ENCODE measurements at regions not wholly inside any gene's neighbourhood (a gene's known extent, or its start where the extent isn't known, plus 50 kb on each side); places are given as distances from the start of the nearest gene placed in this dataset.

- no peak overlapping the region for H3K4ac ChIP-seq (ENCODE audit: low read length)
- H2AK5ac ChIP-seq (ENCODE audit: low read depth, low read length), result no peak overlapping the region
- peaks cover 0 to 2% (median 0%) of the 10 kb centered on the region in 3 experiments for H3K27me3 ChIP-seq (ENCODE audit: control insufficient read depth in 3 of 3, insufficient read depth in 3 of 3, low read depth in 1 of 3, low read length in 3 of 3)
- no peaks in the 10 kb centered on the region for H3K79me1 ChIP-seq (ENCODE audit: low read depth, low read length)
- no peak overlapping the region for H3K4me3 ChIP-seq (ENCODE audit: low read length in 2 of 2)
- no peak overlapping the region for H3K4me2 ChIP-seq (ENCODE audit: insufficient read depth, low read length, poor library complexity, severe bottlenecking)
- no peak overlapping the region for H2BK120ac ChIP-seq (ENCODE audit: low read depth, low read length)
- no peaks in the 10 kb centered on the region for H3K9me3 ChIP-seq (replicated peaks in 1 of 2; ENCODE audit: control insufficient read depth in 2 of 2, insufficient read depth in 1 of 2, low read depth in 1 of 2, low read length in 2 of 2)
- H2BK15ac ChIP-seq (ENCODE audit: low read length), result no peak overlapping the region
- H3K23ac ChIP-seq (ENCODE audit: low read depth, low read length, poor library complexity), result no peak overlapping the region
- H2BK12ac ChIP-seq (ENCODE audit: low read length), result no peak overlapping the region
- no peaks in the 10 kb centered on the region for H3K36me3 ChIP-seq (replicated peaks in 1 of 2; ENCODE audit: control insufficient read depth in 2 of 2, insufficient read depth in 2 of 2, low read length in 2 of 2)
- no peak overlapping the region for H4K8ac ChIP-seq (ENCODE audit: low read depth, low read length)
- no peak for DNase-seq (ENCODE audit: low spot score)
- no peak overlapping the region for H3K9ac ChIP-seq (ENCODE audit: low read depth, low read length, poor library complexity)
- H2BK5ac ChIP-seq (ENCODE audit: low read length), result no peak overlapping the region
- H4K91ac ChIP-seq (ENCODE audit: low read depth, low read length, poor library complexity), result no peak overlapping the region
- H3K27ac ChIP-seq (replicated peaks; ENCODE audit: low read length), result no peak overlapping the region
- H3K4me1 ChIP-seq (ENCODE audit: control insufficient read depth in 2 of 2, insufficient read depth in 1 of 2, low read depth in 1 of 2, low read length in 2 of 2), result peaks cover 0 to 1% of the 10 kb centered on the region in 2 donors
- no peak overlapping the region for H3K14ac ChIP-seq (ENCODE audit: low read length)
- H2AFZ ChIP-seq (ENCODE audit: low read length), result no peak overlapping the region
- H3K18ac ChIP-seq (ENCODE audit: low read length), result no peak overlapping the region
Observed at GRCh38 chr3:159532577-159532976, 456.1 kb upstream of the IL12A start.

- no CpG with 5 or more reads among the region's 3 CpGs for WGBS, 2 donors (ENCODE audit: extremely low coverage in 2 of 2, insufficient read length in 2 of 2, insufficient replicate concordance in 1 of 2)
Observed at GRCh38 chr3:159534496-159534895, 454.1 kb upstream of the IL12A start.

GRCh38 chr3:159536876-159537275 is 451.8 kb upstream of the IL12A start:
- Histone ChIP-seq H2BK120ac (ENCODE audit: low read depth, low read length) (no peak overlapping the region), H2BK15ac (ENCODE audit: low read length) (no peak overlapping the region), H4K91ac (ENCODE audit: low read depth, low read length, poor library complexity) (no peak overlapping the region), H3K4me3 (ENCODE audit: low read length in 2 of 2) (no peak overlapping the region), H3K9me3 (replicated peaks in 1 of 2; ENCODE audit: control insufficient read depth in 2 of 2, insufficient read depth in 1 of 2, low read depth in 1 of 2, low read length in 2 of 2) (no peaks in the 10 kb centered on the region), H3K9ac (ENCODE audit: low read depth, low read length, poor library complexity) (no peak overlapping the region), H3K36me3 (replicated peaks in 1 of 2; ENCODE audit: control insufficient read depth in 2 of 2, insufficient read depth in 2 of 2, low read length in 2 of 2) (no peaks in the 10 kb centered on the region), H2AK5ac (ENCODE audit: low read depth, low read length) (no peak overlapping the region), H3K18ac (ENCODE audit: low read length) (no peak overlapping the region), H3K27ac (replicated peaks; ENCODE audit: low read length) (no peak overlapping the region), H3K14ac (ENCODE audit: low read length) (no peak overlapping the region), H3K4ac (ENCODE audit: low read length) (no peak overlapping the region), H2AFZ (ENCODE audit: low read length) (no peak overlapping the region), H3K79me1 (ENCODE audit: low read depth, low read length) (no peaks in the 10 kb centered on the region), H3K4me1 (ENCODE audit: control insufficient read depth in 2 of 2, insufficient read depth in 1 of 2, low read depth in 1 of 2, low read length in 2 of 2) (no peaks in the 10 kb centered on the region), H3K4me2 (ENCODE audit: insufficient read depth, low read length, poor library complexity, severe bottlenecking) (no peak overlapping the region), H2BK5ac (ENCODE audit: low read length) (no peak overlapping the region), H4K8ac (ENCODE audit: low read depth, low read length) (no peak overlapping the region), H3K27me3 (ENCODE audit: control insufficient read depth in 3 of 3, insufficient read depth in 3 of 3, low read depth in 1 of 3, low read length in 3 of 3) (peaks cover 0 to 3% (median 0%) of the 10 kb centered on the region in 3 experiments), H3K23ac (ENCODE audit: low read depth, low read length, poor library complexity) (no peak overlapping the region), H2BK12ac (ENCODE audit: low read length) (no peak overlapping the region)
- DNase-seq (ENCODE audit: low spot score), result no peak
- WGBS, 2 donors (ENCODE audit: extremely low coverage in 2 of 2, insufficient read length in 2 of 2, insufficient replicate concordance in 1 of 2), result no CpG with 5 or more reads among the region's 1 CpG

More at GRCh38 chr3:159534496-159534895, 454.1 kb upstream of the IL12A start:
- H3K27me3 ChIP-seq (ENCODE audit: control insufficient read depth in 3 of 3, insufficient read depth in 3 of 3, low read depth in 1 of 3, low read length in 3 of 3), result no peaks in the 10 kb centered on the region
- no peak overlapping the region for H3K14ac ChIP-seq (ENCODE audit: low read length)
- H2BK5ac ChIP-seq (ENCODE audit: low read length), result no peak overlapping the region
- no peaks in the 10 kb centered on the region for H3K36me3 ChIP-seq (replicated peaks in 1 of 2; ENCODE audit: control insufficient read depth in 2 of 2, insufficient read depth in 2 of 2, low read length in 2 of 2)
- H3K23ac ChIP-seq (ENCODE audit: low read depth, low read length, poor library complexity), result no peak overlapping the region
- no peak overlapping the region for H4K8ac ChIP-seq (ENCODE audit: low read depth, low read length)
- no peak overlapping the region for H2AK5ac ChIP-seq (ENCODE audit: low read depth, low read length)
- H3K9me3 ChIP-seq (replicated peaks in 1 of 2; ENCODE audit: control insufficient read depth in 2 of 2, insufficient read depth in 1 of 2, low read depth in 1 of 2, low read length in 2 of 2), result no peaks in the 10 kb centered on the region
- H3K27ac ChIP-seq (replicated peaks; ENCODE audit: low read length), result no peak overlapping the region
- no peak overlapping the region for H2AFZ ChIP-seq (ENCODE audit: low read length)
- no peaks in the 10 kb centered on the region for H3K79me1 ChIP-seq (ENCODE audit: low read depth, low read length)
- H3K4me1 ChIP-seq (ENCODE audit: control insufficient read depth in 2 of 2, insufficient read depth in 1 of 2, low read depth in 1 of 2, low read length in 2 of 2), result no peaks in the 10 kb centered on the region
- no peak overlapping the region for H3K4me2 ChIP-seq (ENCODE audit: insufficient read depth, low read length, poor library complexity, severe bottlenecking)
- no peak overlapping the region for H3K4ac ChIP-seq (ENCODE audit: low read length)
- H3K18ac ChIP-seq (ENCODE audit: low read length), result no peak overlapping the region
- H3K4me3 ChIP-seq (ENCODE audit: low read length in 2 of 2), result no peak overlapping the region
- H2BK12ac ChIP-seq (ENCODE audit: low read length), result no peak overlapping the region
- H4K91ac ChIP-seq (ENCODE audit: low read depth, low read length, poor library complexity), result no peak overlapping the region
- H3K9ac ChIP-seq (ENCODE audit: low read depth, low read length, poor library complexity), result no peak overlapping the region
- no peak overlapping the region for H2BK15ac ChIP-seq (ENCODE audit: low read length)
- H2BK120ac ChIP-seq (ENCODE audit: low read depth, low read length), result no peak overlapping the region
- no peak for DNase-seq (ENCODE audit: low spot score)

- Histone ChIP-seq H3K4ac (ENCODE audit: low read length) (no peak overlapping the region), H2BK120ac (ENCODE audit: low read depth, low read length) (no peak overlapping the region), H2BK15ac (ENCODE audit: low read length) (no peak overlapping the region), H3K27ac (replicated peaks; ENCODE audit: low read length) (no peak overlapping the region), H3K36me3 (replicated peaks in 1 of 2; ENCODE audit: control insufficient read depth in 2 of 2, insufficient read depth in 2 of 2, low read length in 2 of 2) (no peaks in the 10 kb centered on the region), H2AK5ac (ENCODE audit: low read depth, low read length) (no peak overlapping the region), H3K9ac (ENCODE audit: low read depth, low read length, poor library complexity) (no peak overlapping the region), H3K23ac (ENCODE audit: low read depth, low read length, poor library complexity) (no peak overlapping the region), H3K4me3 (ENCODE audit: low read length in 2 of 2) (no peak overlapping the region), H3K14ac (ENCODE audit: low read length) (no peak overlapping the region), H4K8ac (ENCODE audit: low read depth, low read length) (no peak overlapping the region), H3K79me1 (ENCODE audit: low read depth, low read length) (no peaks in the 10 kb centered on the region), H2AFZ (ENCODE audit: low read length) (no peak overlapping the region), H3K18ac (ENCODE audit: low read length) (no peak overlapping the region), H3K9me3 (replicated peaks in 1 of 2; ENCODE audit: control insufficient read depth in 2 of 2, insufficient read depth in 1 of 2, low read depth in 1 of 2, low read length in 2 of 2) (no peaks in the 10 kb centered on the region), H3K27me3 (ENCODE audit: control insufficient read depth in 3 of 3, insufficient read depth in 3 of 3, low read depth in 1 of 3, low read length in 3 of 3) (peaks cover 0 to 3% (median 0%) of the 10 kb centered on the region in 3 experiments), H3K4me1 (ENCODE audit: control insufficient read depth in 2 of 2, insufficient read depth in 1 of 2, low read depth in 1 of 2, low read length in 2 of 2) (no peaks in the 10 kb centered on the region), H2BK5ac (ENCODE audit: low read length) (no peak overlapping the region), H3K4me2 (ENCODE audit: insufficient read depth, low read length, poor library complexity, severe bottlenecking) (no peak overlapping the region), H2BK12ac (ENCODE audit: low read length) (no peak overlapping the region), H4K91ac (ENCODE audit: low read depth, low read length, poor library complexity) (no peak overlapping the region)
- DNase-seq (ENCODE audit: low spot score), result no peak
- no CpG with 5 or more reads among the region's 1 CpG for WGBS, 2 donors (ENCODE audit: extremely low coverage in 2 of 2, insufficient read length in 2 of 2, insufficient replicate concordance in 1 of 2)
Observed at GRCh38 chr3:159538507-159538906, 450.1 kb upstream of the IL12A start.

Data from neuronal stem cell (in vitro differentiated cells).